ENCODE measurements at regions not wholly inside any gene's neighbourhood (a gene's known extent, or its start where the extent isn't known, plus 50 kb on each side); places are given as distances from the start of the nearest gene placed in this dataset.

- TF ChIP-seq CTCF (IDR thresholded peaks at IDR 0.05): peak; percentile 18
- no peak for TF ChIP-seq EZH2 (IDR thresholded peaks at IDR 0.05; ENCODE audit: borderline replicate concordance, insufficient read depth, low read depth, low read length, poor library complexity, severe bottlenecking)
These were observed 350.6 kb downstream of the TFEC start for GRCh38 chr7:115679976-115680375.
